Left cardiac atrium (tissue), 4 donors: ENCODE measurements at regions not wholly inside any gene's neighbourhood (a gene's known extent, or its start where the extent isn't known, plus 50 kb on each side); places are given as distances from the start of the nearest gene placed in this dataset.

Experiments
- ATAC-seq, 2 donors: fragments of 200-7000 bp; cut with Tn5 transposase; one replicate each; pipeline ENCODE4 v1.9.1; 2020; ENCODE audit warnings: mild to moderate bottlenecking in 2 of 2, moderate library complexity in 2 of 2
- DNase-seq: peaks from one replicate; pipeline ENCODE4 v3.0.0-alpha.2; 2020
- intact Hi-C, 2 donors: fragments of 100-400 bp; cut with DNase I; formaldehyde crosslinking; loops; one replicate each; pipeline versions ENCODE4 v1.14.1 to v1.15.1; 2022 to 2023
- donor health status: DM: no; HTN: yes; CAD: no.
- donor health status: DM: no; HTN: yes; CAD: no; lungs with severe emphysema.
- donor health status: DM: yes; HTN: yes; CAD: no.
- donor health status: Dilated cardiomyopathy.

- ATAC-seq (no peak), DNase-seq (no peak)
- intact Hi-C loops = no loop called here
Measured at GRCh38 chr7:156554488-156554887, 86.1 kb upstream of the RNF32 start.

- intact Hi-C loops = no loop called here
- ATAC-seq (no peak), DNase-seq (no peak)
Measured at GRCh38 chr7:156549636-156550035, 90.9 kb upstream of the RNF32 start.

GRCh38 chr7:156547884-156548561, 92.6 kb upstream of the RNF32 start:
- DNase-seq = no peak
- intact Hi-C loops = no loop called here

GRCh38 chr7:156545979-156546378, 94.6 kb upstream of the RNF32 start:
- ATAC-seq = no peak
- intact Hi-C loops = no loop called here

More at GRCh38 chr7:156547884-156548561, 92.6 kb upstream of the RNF32 start:
- no peak for ATAC-seq

GRCh38 chr7:156544919-156545715, 95.5 kb upstream of the RNF32 start:
- DNase-seq (no peak), ATAC-seq (no peak)
- intact Hi-C loops = no loop called here

More at GRCh38 chr7:156545979-156546378, 94.6 kb upstream of the RNF32 start:
- DNase-seq = no peak

- DNase-seq (no peak), ATAC-seq (no peak)
- intact Hi-C loops = no loop called here
Measured at GRCh38 chr7:156543699-156544598, 96.6 kb upstream of the RNF32 start.

GRCh38 chr7:156540619-156541165, 99.9 kb upstream of the RNF32 start:
- DNase-seq (no peak), ATAC-seq (no peak)
- intact Hi-C loops = no loop called here

GRCh38 chr7:156539999-156540398, 100.6 kb upstream of the RNF32 start:
- DNase-seq (no peak), ATAC-seq (no peak)
- intact Hi-C loops = no loop called here

- intact Hi-C loops = no loop called here
- no peak for ATAC-seq
- DNase-seq = no peak
Measured at GRCh38 chr7:156537006-156537405, 103.6 kb upstream of the RNF32 start.

- intact Hi-C loops = no loop called here
- DNase-seq (no peak), ATAC-seq (no peak)
Measured at GRCh38 chr7:156534925-156535324, 105.6 kb upstream of the RNF32 start.

GRCh38 chr7:156533964-156534363, 106.6 kb upstream of the RNF32 start:
- intact Hi-C loops = no loop called here
- DNase-seq (no peak), ATAC-seq (no peak)

- ATAC-seq = no peak
- intact Hi-C loops = no loop called here
- no peak for DNase-seq
Measured at GRCh38 chr7:156533420-156533819, 107.2 kb upstream of the RNF32 start.

- intact Hi-C loops = no loop called here
- DNase-seq (no peak), ATAC-seq (no peak)
Measured at GRCh38 chr7:156532016-156532602, 108.5 kb upstream of the RNF32 start.

GRCh38 chr7:156529956-156530355, 110.6 kb upstream of the RNF32 start:
- DNase-seq (no peak), ATAC-seq (no peak)
- intact Hi-C loops = no loop called here

- intact Hi-C loops = no loop called here
- ATAC-seq = no peak
- DNase-seq = no peak
Measured at GRCh38 chr7:156527458-156527890, 113.1 kb upstream of the RNF32 start.

- intact Hi-C loops = no loop called here
- ATAC-seq (no peak), DNase-seq (no peak)
Measured at GRCh38 chr7:156524818-156525597, 115.6 kb upstream of the RNF32 start.

GRCh38 chr7:156523447-156524048, 117.0 kb upstream of the RNF32 start:
- ATAC-seq = no peak
- intact Hi-C loops = no loop called here
- no peak for DNase-seq

- intact Hi-C loops = no loop called here
- DNase-seq (no peak), ATAC-seq (no peak)
Measured at GRCh38 chr7:156522801-156523200, 117.8 kb upstream of the RNF32 start.
